OCI-LY1 (cell line): ENCODE measurements at regions not wholly inside any gene's neighbourhood (a gene's known extent, or its start where the extent isn't known, plus 50 kb on each side); places are given as distances from the start of the nearest gene placed in this dataset.

Experiments
- CTCF ChIP-seq: fragments of 200-600 bp; sonication (generic), shearing (Covaris generic); IDR thresholded peaks from 2 replicates; pipeline ENCODE4 v1.5.1; 2017; ENCODE audit warnings: mild to moderate bottlenecking, antibody characterized with exemption, low read length, moderate library complexity, mixed read lengths
- EZH2 ChIP-seq: fragments of 200-600 bp; sonication (generic), shearing (Covaris generic); IDR thresholded peaks from 2 replicates; pipeline ENCODE4 v1.8.0; 2017; ENCODE audit warnings: borderline replicate concordance, mixed run types, mild to moderate bottlenecking, antibody characterized with exemption, low read length, moderate library complexity, mixed read lengths

GRCh38 chr4:181581983-181582382 lies 661.2 kb upstream of the TENM3 start:
- no peak for TF ChIP-seq CTCF
- TF ChIP-seq EZH2, result no peak
